ENCODE measurements at regions not wholly inside any gene's neighbourhood (a gene's known extent, or its start where the extent isn't known, plus 50 kb on each side); places are given as distances from the start of the nearest gene placed in this dataset.

- no peak for TF ChIP-seq POLR2A (IDR thresholded peaks at IDR 0.05)
- no peak for TF ChIP-seq CTCF (IDR thresholded peaks at IDR 0.05 in 8 of 11, conservative IDR thresholded peaks at IDR 0.05 in 3 of 11)
These were observed 97.1 kb upstream of the TBCA start for GRCh38 chr5:77873239-77873638.

Data from spleen (tissue), 7 donors.